ENCODE measurements at regions not wholly inside any gene's neighbourhood (a gene's known extent, or its start where the extent isn't known, plus 50 kb on each side); places are given as distances from the start of the nearest gene placed in this dataset.

DNA sequence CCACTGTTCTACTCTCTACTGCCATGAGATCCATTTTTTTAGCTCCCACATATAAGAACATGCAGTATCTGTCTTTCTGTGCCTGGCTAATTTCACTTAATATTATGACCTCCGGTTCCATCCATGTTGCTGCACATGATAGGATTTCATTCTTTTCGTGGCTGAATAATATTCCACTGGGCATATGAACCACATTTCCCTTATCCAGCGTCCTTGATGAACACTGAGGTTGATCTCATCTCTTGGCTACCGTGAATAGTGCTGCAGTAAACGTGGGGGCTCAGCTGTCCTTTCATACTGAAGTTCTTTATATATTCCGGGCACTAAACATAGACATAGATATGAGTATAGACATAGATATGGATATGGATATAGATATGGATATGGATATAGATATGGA is 109.3 kb upstream of the TNRC6C start:
- ChIA-PET CTCF (no interaction called here), POLR2A (interaction anchor here (0.5 kb wide), 1 partner anchor 1452 kb away, joined by 3 read pairs; no protein-coding TSS in a partner anchor)
- H3K27me3 Mint-ChIP-seq: no peaks in the 10 kb centered on the region
- no peak overlapping the region for H3K4me3 Mint-ChIP-seq
- Histone ChIP-seq H3K9me3 (ENCODE audit: control insufficient read depth in 1 of 2, insufficient read depth in 1 of 2, low read length in 2 of 2) (no peaks in the 10 kb centered on the region), H3K27ac (ENCODE audit: low read depth in 1 of 2, low read length in 2 of 2) (no peak overlapping the region), H3K36me3 (ENCODE audit: insufficient read depth, low read length) (no peaks in the 10 kb centered on the region), H3K27me3 (ENCODE audit: control insufficient read depth in 1 of 2, insufficient read depth in 2 of 2, low read length in 2 of 2) (no peaks in the 10 kb centered on the region), H3K4me1 (ENCODE audit: insufficient read depth, low read length) (peaks cover 47% of the 10 kb centered on the region), H3K4me3 (ENCODE audit: low read length) (no peak overlapping the region)
- no peak overlapping the region for H3K27ac Mint-ChIP-seq
- DNase-seq: no peak
- peaks cover 24% of the 10 kb centered on the region for H3K4me1 Mint-ChIP-seq (ENCODE audit: low read depth)
- no peak for ATAC-seq (ENCODE audit: poor library complexity)
- TF ChIP-seq, protein P1, sequence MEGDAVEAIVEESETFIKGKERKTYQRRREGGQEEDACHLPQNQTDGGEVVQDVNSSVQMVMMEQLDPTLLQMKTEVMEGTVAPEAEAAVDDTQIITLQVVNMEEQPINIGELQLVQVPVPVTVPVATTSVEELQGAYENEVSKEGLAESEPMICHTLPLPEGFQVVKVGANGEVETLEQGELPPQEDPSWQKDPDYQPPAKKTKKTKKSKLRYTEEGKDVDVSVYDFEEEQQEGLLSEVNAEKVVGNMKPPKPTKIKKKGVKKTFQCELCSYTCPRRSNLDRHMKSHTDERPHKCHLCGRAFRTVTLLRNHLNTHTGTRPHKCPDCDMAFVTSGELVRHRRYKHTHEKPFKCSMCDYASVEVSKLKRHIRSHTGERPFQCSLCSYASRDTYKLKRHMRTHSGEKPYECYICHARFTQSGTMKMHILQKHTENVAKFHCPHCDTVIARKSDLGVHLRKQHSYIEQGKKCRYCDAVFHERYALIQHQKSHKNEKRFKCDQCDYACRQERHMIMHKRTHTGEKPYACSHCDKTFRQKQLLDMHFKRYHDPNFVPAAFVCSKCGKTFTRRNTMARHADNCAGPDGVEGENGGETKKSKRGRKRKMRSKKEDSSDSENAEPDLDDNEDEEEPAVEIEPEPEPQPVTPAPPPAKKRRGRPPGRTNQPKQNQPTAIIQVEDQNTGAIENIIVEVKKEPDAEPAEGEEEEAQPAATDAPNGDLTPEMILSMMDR (IDR thresholded peaks at IDR 0.05): no peak
- no peaks in the 10 kb centered on the region for H3K9me3 Mint-ChIP-seq
- intact Hi-C loops (cut with DNase I, micrococcal nuclease): no loop called here
- no peaks in the 10 kb centered on the region for H3K36me3 Mint-ChIP-seq (ENCODE audit: low read depth)

DNA sequence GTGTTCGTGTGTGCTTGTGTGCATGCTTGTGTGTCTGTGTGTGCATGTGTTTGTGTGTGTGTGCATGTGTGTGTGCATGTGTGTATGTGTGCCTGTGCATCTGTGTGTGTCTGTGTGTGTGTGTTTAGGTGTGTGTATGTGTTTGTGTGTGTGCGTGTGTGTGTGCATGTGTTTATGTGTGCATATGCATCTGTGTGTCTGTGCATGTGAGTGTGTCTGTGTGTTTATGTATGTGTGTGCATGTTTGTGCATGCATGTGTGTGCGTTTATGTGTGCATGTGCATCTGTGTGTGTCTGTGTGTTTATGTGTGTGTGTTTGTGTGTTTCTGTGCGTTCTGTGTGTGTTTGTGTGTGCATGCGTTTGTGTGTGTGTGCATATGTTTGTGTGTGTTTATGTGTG is 106.6 kb upstream of the TNRC6C start:
- Histone ChIP-seq H3K27ac (ENCODE audit: low read depth in 1 of 2, low read length in 2 of 2) (no peak overlapping the region), H3K36me3 (ENCODE audit: insufficient read depth, low read length) (no peaks in the 10 kb centered on the region), H3K4me3 (ENCODE audit: low read length) (no peak overlapping the region), H3K27me3 (ENCODE audit: control insufficient read depth in 1 of 2, insufficient read depth in 2 of 2, low read length in 2 of 2) (no peaks in the 10 kb centered on the region), H3K4me1 (ENCODE audit: insufficient read depth, low read length) (peaks cover 27% of the 10 kb centered on the region), H3K9me3 (ENCODE audit: control insufficient read depth in 1 of 2, insufficient read depth in 1 of 2, low read length in 2 of 2) (no peaks in the 10 kb centered on the region)
- ChIA-PET CTCF (no interaction called here), POLR2A (interaction anchor here (0.6 kb wide), 1 partner anchor 386 kb away, joined by 3 read pairs; no protein-coding TSS in a partner anchor)
- H3K4me3 Mint-ChIP-seq: no peak overlapping the region
- no peak overlapping the region for H3K27ac Mint-ChIP-seq
- H3K36me3 Mint-ChIP-seq (ENCODE audit: low read depth): no peaks in the 10 kb centered on the region
- no peaks in the 10 kb centered on the region for H3K27me3 Mint-ChIP-seq
- ATAC-seq (ENCODE audit: poor library complexity) (no peak), DNase-seq (no peak)
- H3K4me1 Mint-ChIP-seq (ENCODE audit: low read depth): peaks cover 2% of the 10 kb centered on the region
- intact Hi-C loops (cut with DNase I, micrococcal nuclease): no loop called here
- TF ChIP-seq, protein P1 (IDR thresholded peaks at IDR 0.05): no peak
- H3K9me3 Mint-ChIP-seq: no peaks in the 10 kb centered on the region

DNA sequence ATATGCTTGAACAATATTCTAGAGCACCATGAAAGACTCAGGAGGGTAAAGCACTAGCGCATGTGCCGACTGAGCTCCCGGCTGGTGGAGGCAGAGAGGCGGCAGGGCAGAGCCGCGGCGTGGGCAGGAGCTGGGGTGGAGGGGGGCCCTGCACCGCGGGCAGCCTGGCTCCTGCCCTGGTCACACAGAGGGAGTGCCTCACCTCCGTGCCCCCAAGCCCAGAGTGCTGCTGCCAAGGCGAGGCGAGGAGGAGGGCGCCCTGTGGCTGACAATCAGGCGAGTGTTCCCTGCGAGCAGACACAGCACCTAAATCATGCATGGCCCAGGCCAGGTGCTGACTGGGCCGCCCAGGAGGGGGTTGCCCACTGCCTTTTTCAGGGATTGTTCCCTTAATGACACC is 105.8 kb upstream of the TNRC6C start:
- Histone ChIP-seq H3K4me1 (ENCODE audit: insufficient read depth, low read length) (peaks cover 27% of the 10 kb centered on the region), H3K4me3 (ENCODE audit: low read length) (no peak overlapping the region), H3K36me3 (ENCODE audit: insufficient read depth, low read length) (no peaks in the 10 kb centered on the region), H3K27me3 (ENCODE audit: control insufficient read depth in 1 of 2, insufficient read depth in 2 of 2, low read length in 2 of 2) (no peaks in the 10 kb centered on the region), H3K27ac (ENCODE audit: low read depth in 1 of 2, low read length in 2 of 2) (no peak overlapping the region), H3K9me3 (ENCODE audit: control insufficient read depth in 1 of 2, insufficient read depth in 1 of 2, low read length in 2 of 2) (no peaks in the 10 kb centered on the region)
- no peaks in the 10 kb centered on the region for H3K9me3 Mint-ChIP-seq
- H3K4me1 Mint-ChIP-seq (ENCODE audit: low read depth): no peaks in the 10 kb centered on the region
- H3K4me3 Mint-ChIP-seq: no peak overlapping the region
- ATAC-seq (ENCODE audit: poor library complexity): no peak
- intact Hi-C loops (cut with DNase I, micrococcal nuclease): no loop called here
- no peaks in the 10 kb centered on the region for H3K27me3 Mint-ChIP-seq
- no peaks in the 10 kb centered on the region for H3K36me3 Mint-ChIP-seq (ENCODE audit: low read depth)
- TF ChIP-seq, protein P1 (IDR thresholded peaks at IDR 0.05): no peak
- ChIA-PET CTCF (no interaction called here), POLR2A (interaction anchor here (0.6 kb wide), 1 partner anchor 387 kb away, joined by 3 read pairs; no protein-coding TSS in a partner anchor)
- no peak overlapping the region for H3K27ac Mint-ChIP-seq
- peak in 1 of 14 experiments; percentile 7 for DNase-seq
